IPS-NIHi11 (cell line): ENCODE measurements at regions not wholly inside any gene's neighbourhood (a gene's known extent, or its start where the extent isn't known, plus 50 kb on each side); places are given as distances from the start of the nearest gene placed in this dataset.

ENCODE experiments used
- DNase-seq: peaks from one replicate; pipeline ENCODE4 v3.0.0; 2012; ENCODE audit warnings: mixed read lengths, low spot score

DNA sequence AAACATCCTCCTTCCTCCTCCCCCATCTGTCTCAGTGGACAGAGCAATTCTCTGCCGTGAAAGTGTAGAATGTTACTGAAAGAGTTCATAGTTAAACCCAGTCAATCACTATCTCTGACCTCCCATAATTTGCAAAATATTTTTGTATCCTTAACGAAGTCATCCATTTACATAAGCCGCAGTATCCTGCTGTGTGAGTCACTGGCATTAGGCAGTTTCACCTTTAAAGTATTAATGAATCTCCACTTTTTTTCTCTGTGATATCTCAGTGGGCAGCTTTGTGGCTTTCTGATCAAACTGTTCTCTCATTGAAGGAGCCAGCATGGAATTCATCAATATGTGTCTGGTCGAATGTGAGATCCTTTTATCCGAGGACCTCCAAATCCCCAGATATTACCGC is 678.6 kb upstream of the TENM3 start:
- no peak for DNase-seq

DNA sequence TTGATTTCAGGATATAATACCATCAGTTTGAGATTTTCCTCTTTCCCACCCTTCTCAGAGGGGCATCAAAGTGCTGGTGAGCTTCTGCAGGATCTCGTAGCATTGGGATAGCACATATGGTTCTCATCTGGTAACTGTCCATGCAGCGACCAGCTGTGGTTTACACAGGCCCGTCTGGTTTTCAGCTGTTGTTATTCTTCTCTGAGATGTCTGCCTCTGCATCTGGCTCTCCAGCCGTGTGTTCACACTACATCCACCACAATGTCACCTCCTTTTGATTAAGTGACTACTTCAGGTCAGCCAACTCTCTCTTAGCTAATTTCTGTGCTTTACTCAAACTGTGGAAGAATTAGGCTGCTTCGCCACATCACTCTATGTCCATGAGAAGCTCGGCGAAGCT is 676.7 kb upstream of the TENM3 start:
- no peak for DNase-seq

DNA sequence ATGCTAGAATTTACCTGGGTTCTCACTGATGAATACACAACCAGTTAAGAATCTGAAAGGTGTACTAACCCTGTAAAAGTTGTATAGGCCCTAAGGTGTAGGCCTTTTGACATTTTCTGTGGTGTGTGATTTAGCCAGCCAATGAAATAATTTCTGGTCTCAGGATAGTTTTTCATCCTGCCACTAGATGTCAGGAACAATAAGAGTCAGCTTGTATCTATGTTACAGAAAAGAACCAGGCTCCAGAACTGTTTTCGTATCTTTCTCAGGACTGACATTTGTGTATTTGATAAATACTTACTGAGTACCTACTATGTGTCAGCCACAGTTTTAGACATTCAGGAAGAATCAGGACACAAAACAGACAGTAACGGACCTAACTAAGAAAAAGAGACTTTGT is 673.6 kb upstream of the TENM3 start:
- DNase-seq = peak; percentile 59

DNA sequence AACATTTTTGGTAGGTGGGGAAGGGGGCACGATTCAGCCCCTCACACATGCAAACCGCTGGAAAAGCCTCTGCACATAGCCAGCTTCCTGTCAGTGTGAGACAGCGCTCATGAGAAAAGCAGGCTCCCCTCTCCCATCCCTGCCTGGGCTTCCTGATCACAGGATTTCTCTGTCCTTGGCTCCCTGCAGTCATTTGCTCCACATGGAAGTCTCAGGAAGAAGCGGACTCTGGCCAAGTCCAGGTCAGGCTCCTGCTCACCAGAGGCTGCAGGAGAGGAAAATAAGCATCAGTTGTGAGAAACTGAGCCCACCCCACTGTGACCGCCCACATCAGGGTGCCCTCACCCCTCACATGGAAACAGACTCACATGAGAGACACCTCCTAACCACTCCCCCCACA is 664.3 kb upstream of the TENM3 start:
- DNase-seq = no peak

DNA sequence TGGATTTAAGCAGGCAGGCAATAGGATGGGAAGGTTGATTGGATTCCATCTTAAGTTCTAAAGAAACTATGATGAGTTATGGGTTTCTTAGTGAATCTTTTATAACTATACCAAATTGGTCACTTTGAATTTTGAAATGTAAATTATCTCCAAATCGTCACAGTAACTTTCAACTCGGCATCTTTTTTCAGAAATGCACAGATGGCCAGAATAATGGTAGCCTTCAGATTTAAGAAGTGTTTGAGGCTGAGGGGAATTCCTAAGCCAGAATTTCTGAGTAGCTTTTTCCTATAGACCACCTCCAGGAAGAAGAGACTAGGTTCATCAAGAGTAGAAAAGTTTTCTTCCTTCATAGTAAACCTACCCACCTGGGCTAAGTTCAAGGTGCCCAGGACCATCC is 663.7 kb upstream of the TENM3 start:
- no peak for DNase-seq

DNA sequence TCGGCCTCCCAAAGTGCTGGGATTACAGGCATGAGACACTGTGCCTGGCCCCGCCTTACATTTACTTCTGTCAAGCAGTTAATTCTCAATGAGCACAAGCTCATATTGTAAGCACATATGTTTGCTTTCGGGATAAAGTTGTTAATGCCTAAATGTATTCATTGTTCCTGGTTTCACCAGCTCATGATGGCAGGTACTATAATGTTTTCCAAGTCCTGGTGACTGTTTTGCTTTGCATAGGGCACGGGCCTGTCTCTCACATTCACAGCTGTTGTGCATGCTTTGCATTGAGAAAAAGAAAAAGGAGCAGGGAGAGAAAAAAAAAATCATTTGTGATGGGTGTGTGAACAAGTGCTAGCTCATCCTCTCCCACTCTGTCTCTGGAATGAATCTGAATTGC is 661.2 kb upstream of the TENM3 start:
- no peak for DNase-seq

DNA sequence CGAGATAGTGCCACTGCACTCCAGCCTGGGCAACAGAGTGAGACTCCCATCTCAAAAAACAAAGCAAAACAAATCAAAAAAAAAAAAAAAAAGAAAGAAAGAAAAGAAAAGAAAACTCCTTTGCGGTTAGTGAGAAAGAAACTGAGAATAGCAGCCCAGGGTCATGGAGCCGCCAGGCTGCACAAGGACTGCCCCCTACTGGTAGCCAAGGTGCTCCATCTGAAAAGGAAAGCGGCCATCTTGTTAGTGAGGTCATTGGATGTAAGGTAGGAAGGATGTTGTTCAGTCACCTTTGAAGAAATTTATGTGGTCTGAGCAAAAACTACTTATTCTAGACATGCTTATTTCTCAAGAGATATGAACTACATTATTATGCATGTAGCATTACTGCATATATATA is 660.6 kb upstream of the TENM3 start:
- peak; percentile 35 for DNase-seq

DNA sequence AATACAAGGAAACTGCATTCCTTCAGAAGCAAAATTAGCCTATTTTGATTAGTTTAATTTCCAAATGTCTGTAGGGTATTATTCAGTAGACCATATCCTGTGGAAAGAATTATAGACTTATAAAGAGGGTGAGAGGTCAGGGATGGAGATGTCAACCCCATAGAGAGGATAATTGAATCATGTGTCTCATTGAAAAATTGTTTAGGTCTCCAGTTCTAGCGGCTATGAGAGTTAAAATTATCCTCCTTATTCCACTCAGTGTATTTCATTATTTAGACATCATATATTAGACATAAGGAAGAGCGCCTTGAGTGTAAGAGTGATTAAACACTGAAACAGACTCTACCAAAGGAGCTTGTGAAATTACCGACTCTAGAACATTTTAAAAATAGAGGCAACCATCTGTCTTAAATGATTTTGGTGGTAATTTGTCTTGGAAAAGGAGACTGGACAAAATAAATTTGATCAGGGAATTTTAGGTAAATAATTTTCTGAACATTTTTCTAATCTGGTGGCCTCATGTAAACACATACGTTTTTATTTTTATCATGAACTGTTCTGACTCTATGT is 654.4 kb upstream of the TENM3 start:
- DNase-seq = no peak

DNA sequence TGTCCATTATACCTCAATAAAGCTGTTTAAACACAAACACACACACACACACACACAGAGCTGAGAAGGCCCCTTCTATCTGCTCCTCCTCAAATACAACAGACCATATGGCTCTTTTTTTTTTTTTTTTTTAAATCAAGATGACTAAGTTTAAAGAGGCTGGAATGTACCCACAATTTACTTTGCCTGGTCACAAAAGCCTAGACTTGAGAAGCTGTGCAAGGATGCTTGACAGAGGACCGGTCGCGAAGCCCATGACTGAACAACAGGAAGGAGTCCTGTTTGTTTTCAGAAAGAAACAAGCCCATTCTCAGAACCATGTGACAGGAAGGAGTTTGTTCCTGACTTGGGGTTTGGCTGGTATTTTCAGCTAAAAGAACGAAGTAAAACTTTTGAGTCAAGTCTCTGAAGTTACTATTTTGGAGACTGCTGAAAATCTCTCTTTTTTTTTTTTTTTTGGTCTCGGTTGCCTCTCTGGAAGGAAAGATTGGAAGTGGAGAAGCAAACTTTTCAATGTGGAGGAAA is 650.9 kb upstream of the TENM3 start:
- no peak for DNase-seq

DNA sequence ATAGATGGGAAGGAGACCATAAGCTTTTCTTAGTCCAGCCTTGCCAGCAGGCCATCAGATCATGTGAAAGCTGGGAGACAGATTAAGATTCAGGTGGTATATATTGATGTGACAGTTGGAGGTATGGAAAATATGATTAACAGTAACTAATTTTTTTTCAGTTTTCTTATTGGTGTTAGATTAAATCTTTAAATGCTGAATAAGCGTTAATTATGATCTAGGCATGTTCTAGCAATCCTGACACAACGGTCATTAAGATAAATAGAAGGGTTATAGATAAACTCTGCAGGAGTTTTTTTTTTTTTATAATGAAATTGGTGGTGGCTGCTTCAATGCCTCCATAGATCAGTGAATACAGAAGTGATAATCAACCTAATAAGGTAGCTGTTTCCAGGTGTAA is 649.5 kb upstream of the TENM3 start:
- no peak for DNase-seq

DNA sequence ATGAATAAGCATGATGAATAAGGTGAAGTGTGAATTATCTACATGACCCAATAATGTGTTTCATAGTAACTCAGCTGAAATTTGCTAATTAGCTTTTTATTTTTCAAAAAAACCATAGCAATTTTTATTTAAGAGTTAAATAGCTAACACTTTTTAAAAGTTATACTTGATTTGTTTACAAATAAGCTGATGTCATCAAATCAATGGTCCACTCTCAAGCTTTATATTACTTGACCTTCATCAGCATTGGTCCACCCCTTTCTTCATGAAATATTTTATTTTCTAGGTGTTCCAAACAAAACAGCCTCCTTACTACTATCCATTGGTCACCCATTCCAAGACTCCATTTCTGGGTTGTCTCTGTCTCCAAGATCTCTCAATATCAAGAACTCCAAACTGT is 649.0 kb upstream of the TENM3 start:
- no peak for DNase-seq

DNA sequence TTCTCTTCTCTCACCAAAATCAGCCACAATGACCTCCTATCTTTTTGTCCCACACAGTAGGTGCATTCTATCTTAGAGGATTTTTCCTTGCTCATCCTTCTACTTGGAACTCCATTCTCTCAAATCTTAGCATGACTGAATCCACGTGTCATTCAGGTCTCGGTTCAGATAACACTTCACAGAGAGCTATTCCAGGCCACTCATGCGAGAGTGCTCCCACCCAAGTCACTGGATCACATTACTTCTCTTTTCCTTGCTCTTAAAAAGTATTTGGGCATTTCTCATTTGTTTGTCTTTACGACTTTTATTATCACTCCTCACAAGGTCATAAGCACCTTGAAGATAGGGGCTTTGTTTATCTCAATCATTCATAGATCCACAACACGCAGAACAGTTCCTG is 647.5 kb upstream of the TENM3 start:
- DNase-seq = no peak

DNA sequence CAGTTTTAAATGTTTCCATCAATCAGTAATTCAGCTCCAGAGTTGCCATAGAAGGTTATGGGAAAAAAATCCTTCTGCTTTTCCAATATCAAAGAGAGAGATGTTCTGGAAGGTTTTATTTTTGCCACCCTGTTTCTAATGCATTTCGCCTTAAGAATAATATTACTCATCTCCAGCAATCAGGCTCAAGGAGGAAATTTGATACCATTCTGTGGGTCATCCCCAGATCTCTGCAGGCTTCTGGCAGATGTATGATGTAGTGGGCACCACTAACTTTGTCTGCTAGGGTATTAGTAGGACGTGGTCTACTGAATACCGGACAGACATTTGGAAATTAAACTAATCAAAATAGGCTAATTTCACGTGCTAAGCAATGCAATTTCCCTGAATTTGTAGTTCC is 645.4 kb upstream of the TENM3 start:
- no peak for DNase-seq

DNA sequence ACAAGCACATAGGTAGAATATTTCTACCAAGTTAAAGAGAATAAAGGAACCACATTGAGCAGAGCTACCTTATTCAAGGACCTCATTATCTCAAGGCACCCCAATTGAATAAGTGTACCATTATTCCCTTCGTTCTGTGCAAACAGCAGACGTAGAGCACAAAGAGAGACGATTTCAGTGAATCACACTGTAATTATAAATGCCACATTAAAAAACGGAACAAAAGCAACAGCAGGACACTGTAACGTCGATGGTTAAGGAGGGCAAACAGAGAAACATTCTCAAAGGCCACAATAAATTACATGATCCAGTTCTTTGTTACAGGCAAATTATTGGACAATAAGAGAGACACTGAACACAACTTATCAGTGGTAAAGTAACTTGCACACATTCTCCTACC is 644.1 kb upstream of the TENM3 start:
- DNase-seq = no peak

DNA sequence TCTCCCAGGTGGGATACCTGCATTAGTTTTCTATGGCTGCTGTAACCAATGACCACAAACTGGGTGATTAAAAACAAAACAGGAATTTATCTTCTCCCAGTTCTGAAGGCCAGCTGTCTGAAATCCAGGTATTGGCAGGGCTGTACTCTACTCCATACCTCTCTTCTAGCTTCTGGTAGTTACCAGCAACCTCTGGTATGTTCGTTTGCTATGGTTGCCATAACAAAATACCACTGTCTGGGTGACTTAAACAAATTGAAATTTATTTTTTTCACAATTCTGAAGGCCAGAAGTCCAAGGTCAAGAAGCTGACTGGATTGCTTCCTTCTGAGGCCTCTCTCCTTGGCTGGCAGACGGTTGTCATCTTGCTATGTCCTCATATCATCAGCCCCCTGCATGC is 642.1 kb upstream of the TENM3 start:
- DNase-seq = no peak

DNA sequence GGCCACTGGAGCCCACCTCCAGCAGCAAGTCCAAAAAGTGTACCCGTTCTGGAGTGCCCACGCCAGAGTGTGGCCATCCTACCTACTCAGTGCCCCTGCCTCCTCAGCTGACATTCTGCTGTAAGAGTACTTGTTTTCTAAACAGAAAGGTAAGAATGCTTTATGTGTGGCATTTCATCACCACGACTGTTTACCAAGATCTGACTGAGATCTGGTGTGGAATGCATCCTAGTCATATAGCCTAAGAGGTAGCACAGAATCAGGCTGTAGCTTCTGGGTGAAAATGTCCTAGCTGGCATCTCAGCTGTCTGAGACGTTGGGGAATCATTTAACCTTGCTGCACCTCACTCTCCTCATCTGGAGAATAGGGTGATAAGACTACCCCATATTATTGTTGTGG is 638.7 kb upstream of the TENM3 start:
- no peak for DNase-seq

DNA sequence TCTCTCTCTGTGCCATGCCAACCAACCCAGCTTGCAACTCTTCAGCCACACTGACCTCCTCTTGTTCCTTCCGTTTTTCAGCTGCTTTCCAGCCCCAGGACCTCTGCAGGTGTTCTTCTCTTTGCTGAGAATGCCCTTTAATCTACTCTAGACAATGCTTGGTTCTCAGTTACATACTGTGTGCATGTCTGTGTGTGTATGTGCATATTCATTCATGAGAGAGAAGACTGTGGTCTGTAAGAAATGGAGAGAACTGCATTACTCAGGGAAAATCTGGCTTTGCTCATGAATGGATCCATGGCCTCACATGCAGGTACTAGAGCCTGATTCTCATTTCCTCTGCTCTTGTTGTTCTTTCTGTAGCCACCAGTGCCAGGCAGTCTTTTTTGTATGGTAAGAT is 636.9 kb upstream of the TENM3 start:
- DNase-seq = no peak

DNA sequence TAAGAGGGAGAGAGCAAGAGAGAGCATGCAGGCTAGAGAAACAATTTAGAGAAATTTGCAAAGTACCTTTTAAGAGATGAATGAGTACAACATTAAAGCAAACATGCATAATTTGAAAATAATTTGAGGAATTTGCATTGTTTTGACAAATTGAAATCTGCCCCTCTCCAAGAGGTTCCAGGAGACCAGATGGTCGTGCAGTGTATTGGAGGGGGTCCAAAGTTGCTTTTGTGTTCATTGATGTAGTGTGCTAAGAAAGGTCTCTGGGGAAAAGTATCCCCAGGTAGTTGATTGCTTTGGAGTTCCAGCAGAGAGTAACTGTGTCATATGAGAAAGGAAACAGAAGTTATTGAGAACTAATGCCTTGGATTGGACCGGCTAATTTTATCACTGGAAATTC is 635.0 kb upstream of the TENM3 start:
- DNase-seq = no peak

DNA sequence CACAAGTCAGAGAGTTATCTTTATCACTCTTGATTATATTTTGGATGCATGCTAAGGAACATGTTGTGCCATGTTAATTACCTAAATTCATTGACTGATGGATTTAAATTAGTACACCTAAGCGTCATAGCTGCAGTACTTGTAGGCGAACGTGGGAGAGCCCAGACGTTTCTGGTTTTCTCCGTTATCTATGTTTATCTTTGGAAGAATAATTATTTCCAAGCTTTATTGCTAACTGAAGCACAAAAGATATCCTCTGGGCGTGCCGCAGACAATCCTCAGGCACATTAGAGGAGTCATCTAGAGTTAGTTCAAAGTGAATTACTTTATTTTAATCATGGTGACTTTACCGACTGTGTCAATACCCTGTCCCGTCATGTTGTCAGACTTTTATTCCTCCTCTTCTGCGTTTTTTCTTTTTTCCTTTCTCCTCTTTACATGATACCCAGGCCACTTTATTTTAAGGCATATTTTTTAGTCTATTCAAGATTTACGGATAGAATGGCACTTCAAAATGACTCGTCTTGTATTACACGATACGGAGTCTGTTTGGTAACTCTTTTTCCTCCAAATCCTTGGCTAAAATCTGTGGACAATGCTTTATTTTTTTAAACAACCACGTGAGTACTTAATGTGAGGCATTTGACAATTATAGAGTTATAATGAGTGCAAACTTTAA is 632.0 kb upstream of the TENM3 start:
- no peak for DNase-seq

DNA sequence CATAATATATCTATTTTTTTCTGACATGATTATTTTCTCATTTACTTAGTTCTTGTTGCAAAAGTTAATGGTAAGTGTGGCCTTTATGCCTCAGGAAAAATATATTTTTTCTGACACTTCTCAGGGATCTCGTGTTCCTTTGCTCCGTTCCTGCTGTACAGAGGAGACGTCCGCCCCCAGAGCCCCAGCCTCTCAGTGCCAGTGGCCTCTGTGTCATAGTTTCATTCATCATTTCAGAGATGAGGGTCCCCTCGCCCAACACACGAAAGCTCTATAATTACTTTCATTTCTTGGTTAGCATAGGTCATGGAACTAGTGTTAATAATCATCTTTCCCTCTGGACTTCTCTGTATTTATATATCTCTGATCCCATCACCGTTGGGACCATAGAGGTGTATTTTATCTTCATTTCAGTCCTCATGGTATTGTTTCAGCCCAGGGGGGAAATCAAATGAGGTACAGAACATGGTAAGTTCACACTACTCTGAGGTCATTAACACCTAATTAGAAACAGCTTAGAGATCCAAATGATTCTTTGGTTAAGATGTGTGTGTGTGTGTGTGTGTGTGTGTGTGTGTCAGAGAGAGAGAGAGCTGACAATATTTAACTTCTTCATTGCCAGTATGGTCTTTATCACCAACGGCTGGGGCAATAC is 631.1 kb upstream of the TENM3 start:
- DNase-seq = no peak

DNA sequence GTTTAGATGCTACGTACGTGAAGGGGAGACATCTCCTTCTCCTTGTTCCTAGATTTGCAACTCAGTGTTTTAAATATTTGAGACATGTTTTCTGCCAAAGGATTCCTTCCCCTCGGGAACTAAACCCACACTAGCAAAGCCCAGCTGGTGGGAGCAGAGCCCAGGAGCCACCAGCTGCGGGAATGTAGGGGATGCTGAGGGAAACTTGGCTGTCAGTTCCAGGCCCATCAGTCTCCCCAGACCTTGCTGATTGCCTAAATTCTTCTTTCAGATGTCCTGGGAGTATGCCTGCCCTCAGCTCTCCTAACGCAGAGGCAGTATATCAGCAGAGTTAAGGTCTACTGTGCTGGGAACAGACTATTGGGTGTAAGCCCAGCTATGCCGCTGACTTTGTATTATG is 630.0 kb upstream of the TENM3 start:
- no peak for DNase-seq

DNA sequence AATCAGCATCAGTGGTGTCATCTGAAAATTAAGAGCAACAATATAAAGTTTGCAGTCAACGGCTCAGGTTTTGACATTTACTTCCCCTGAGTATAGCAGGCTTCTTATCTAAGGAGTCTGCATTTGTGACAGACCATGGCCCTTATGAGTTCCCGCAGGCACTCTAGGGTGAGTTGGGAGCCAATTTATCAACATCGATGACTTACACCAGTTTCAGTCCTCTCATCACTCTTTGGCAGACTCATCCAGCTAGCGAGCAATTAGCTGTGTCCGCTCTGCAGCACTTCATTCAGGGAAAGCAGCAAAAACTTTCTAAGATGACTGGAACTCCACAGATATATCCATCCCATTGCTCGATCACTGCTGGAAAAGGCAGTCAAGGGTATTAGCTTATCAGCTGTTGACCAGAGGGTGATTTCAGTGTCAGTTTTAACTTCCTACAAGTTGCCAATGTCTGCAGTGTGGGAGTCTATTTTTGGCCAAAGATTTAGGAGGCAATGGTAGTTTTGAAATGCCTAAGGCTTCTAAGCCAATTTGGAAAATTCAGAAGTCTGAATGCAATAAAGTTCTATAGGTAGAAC is 625.1 kb upstream of the TENM3 start:
- no peak for DNase-seq

DNA sequence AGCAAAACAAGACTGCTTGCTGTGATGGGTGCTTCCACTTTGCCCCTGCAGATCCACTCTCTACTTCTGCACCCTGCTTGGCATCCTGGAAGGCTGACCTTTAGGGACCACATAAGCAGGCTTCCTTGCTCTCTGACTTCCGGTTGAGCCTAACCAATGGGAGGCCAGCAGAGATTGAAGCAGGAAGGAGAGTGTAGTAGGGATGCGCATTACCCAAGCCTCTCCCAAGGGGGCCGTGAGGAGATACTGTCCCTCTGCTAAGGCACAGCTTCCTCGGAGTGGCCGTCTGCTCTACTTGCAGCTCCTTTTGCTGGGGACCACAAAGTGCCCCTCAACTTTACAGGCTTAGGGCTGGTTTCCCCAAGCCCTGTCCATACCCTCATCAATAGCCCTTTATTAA is 624.3 kb upstream of the TENM3 start:
- DNase-seq = peak; percentile 43
